Transverse colon (tissue), 4 donors: ENCODE measurements at regions not wholly inside any gene's neighbourhood (a gene's known extent, or its start where the extent isn't known, plus 50 kb on each side); places are given as distances from the start of the nearest gene placed in this dataset.
A peak's percentile ranks its signal among the peaks of the same experiment; 100 is the strongest.
"Not testable (repeated sequence)": the region's sequence is repeated elsewhere in the genome, so short reads cannot be mapped to it uniquely, and the experiment has no call there.

Experiments
- DNase-seq: peaks from one replicate; pipeline ENCODE4 v3.0.0-alpha.2; 2019
- H3K27ac ChIP-seq, 4 donors: fragments of 200-600 bp; sonication (generic); 2 replicates each; pipeline ENCODE4 v1.5.1; 2016 to 2018; ENCODE audit warnings: inconsistent platforms in 4 of 4
- H3K27me3 ChIP-seq: fragments of 200-600 bp; sonication (generic); 2 replicates; pipeline ENCODE4 v1.5.1; 2017; ENCODE audit warnings: inconsistent platforms
- H3K36me3 ChIP-seq, 4 donors: fragments of 200-600 bp; sonication (generic); 2 replicates each; pipeline ENCODE4 v1.5.1; 2017 to 2019; ENCODE audit warnings: inconsistent platforms in 4 of 4
- H3K4me1 ChIP-seq, 4 donors: fragments of 200-600 bp; sonication (generic); 2 replicates each; pipeline ENCODE4 v1.5.1; 2017 to 2020; ENCODE audit warnings: inconsistent platforms in 4 of 4
- H3K4me3 ChIP-seq, 4 donors: fragments of 200-600 bp; sonication (generic); 1 replicate in 1 of 4; 2 replicates in 3 of 4; pipeline versions ENCODE4 v1.5.1 to v1.6.1; 2017 to 2019; ENCODE audit warnings: inconsistent platforms in 4 of 4
- H3K9me3 ChIP-seq, 2 donors: fragments of 200-600 bp; sonication (generic); 2 replicates each; pipeline ENCODE4 v1.5.1; 2017 to 2019; ENCODE audit warnings: inconsistent platforms in 2 of 2
- CTCF ChIP-seq, 5 experiments: fragments of 200-600 bp in 3 of 5; fragments of 450-650 bp in 2 of 5; sonication (generic) in 3 of 5; IDR thresholded peaks; 1 replicate in 2 of 5; 2 replicates in 3 of 5; pipeline ENCODE4 v1.5.1; 2016 to 2017; ENCODE audit warnings: antibody characterized with exemption in 5 of 5, inconsistent platforms in 3 of 5, mild to moderate bottlenecking in 2 of 5, moderate library complexity in 1 of 5
- EP300 ChIP-seq: sonication (generic); formaldehyde crosslinking; IDR thresholded peaks from one replicate; pipeline ENCODE4 v1.6.1; 2017; ENCODE audit warnings: antibody characterized with exemption, low read depth
- POLR2A ChIP-seq: fragments of 450-650 bp; IDR thresholded peaks from one replicate; pipeline ENCODE4 v1.6.1; 2016; ENCODE audit warnings: antibody characterized with exemption, mild to moderate bottlenecking, moderate library complexity
- POLR2AphosphoS5 ChIP-seq, 3 donors: sonication (generic); formaldehyde crosslinking; IDR thresholded peaks; one replicate each; pipeline ENCODE4 v1.6.1; 2016; ENCODE audit warnings: antibody characterized with exemption in 3 of 3
- WGBS, 2 donors: methylation state at CpG; one replicate each; pipeline ENCODE4 v1.1.5; 2018; ENCODE audit warnings: low coverage in 1 of 2; 5-methylcytosine and 5-hydroxymethylcytosine counted together
- in situ Hi-C, 4 donors: fragments of 200-750 bp; cut with MboI; loops; one replicate each; pipeline versions ENCODE4 v1.15.0 to v1.15.1; 2017; ENCODE audit warnings: low sequenced_read_pairs in 3 of 4, low pct_ligation_motif_present in 1 of 4, low pct_unique_long_range_greater_than_20kb in 1 of 4
- intact Hi-C: fragments of 100-400 bp; cut with DNase I; formaldehyde crosslinking; loops from one replicate; pipeline ENCODE4 v1.15.1; 2023; ENCODE audit warnings: low total_unique reads

GRCh38 chr5:74974451-74975091, 77.8 kb downstream of the GCNT4 start:
- no peak overlapping the region for H3K27ac ChIP-seq
- no peaks in the 10 kb centered on the region for H3K9me3 ChIP-seq
- no peak overlapping the region for H3K4me3 ChIP-seq
- no peak for DNase-seq
- H3K36me3 ChIP-seq, result no peaks in the 10 kb centered on the region
- H3K4me1 ChIP-seq, result peaks cover 0 to 16% (median 2%) of the 10 kb centered on the region in 4 donors
- intact Hi-C loops, result no loop called here
- in situ Hi-C loops, result no loop called here
- WGBS, 2 donors, result 52 to 66% methylated on average over 2 to 4 of the region's 4 CpGs
- no peak for TF ChIP-seq POLR2A
- no peak for TF ChIP-seq POLR2AphosphoS5 (IDR thresholded peaks at IDR 0.05)
- no peak for TF ChIP-seq EP300
- TF ChIP-seq CTCF (IDR thresholded peaks at IDR 0.05), result no peak
- H3K27me3 ChIP-seq, result no peaks in the 10 kb centered on the region

GRCh38 chr5:74973694-74974093, 78.7 kb downstream of the GCNT4 start:
- Histone ChIP-seq H3K27ac (no peak overlapping the region), H3K9me3 (no peaks in the 10 kb centered on the region), H3K36me3 (no peaks in the 10 kb centered on the region), H3K4me3 (no peak overlapping the region), H3K27me3 (no peaks in the 10 kb centered on the region), H3K4me1 (peaks cover 0 to 25% (median 2%) of the 10 kb centered on the region in 4 donors)
- no peak for DNase-seq
- WGBS, 2 donors, result 79 to 100% methylated on average over 1 to 2 of the region's 2 CpGs
- TF ChIP-seq POLR2A (no peak), CTCF (IDR thresholded peaks at IDR 0.05) (no peak), POLR2AphosphoS5 (IDR thresholded peaks at IDR 0.05) (no peak), EP300 (no peak)
- in situ Hi-C loops (no loop called here), intact Hi-C loops (no loop called here)

GRCh38 chr5:74971947-74972460, 80.4 kb downstream of the GCNT4 start:
- Histone ChIP-seq H3K4me1 (peaks cover 0 to 31% (median 3%) of the 10 kb centered on the region in 4 donors), H3K27ac (no peak overlapping the region), H3K9me3 (no peaks in the 10 kb centered on the region), H3K27me3 (no peaks in the 10 kb centered on the region), H3K36me3 (no peaks in the 10 kb centered on the region), H3K4me3 (no peak overlapping the region)
- intact Hi-C loops (no loop called here), in situ Hi-C loops (no loop called here)
- no peak for TF ChIP-seq EP300
- no peak for TF ChIP-seq POLR2AphosphoS5 (IDR thresholded peaks at IDR 0.05)
- TF ChIP-seq CTCF (IDR thresholded peaks at IDR 0.05), result no peak
- no peak for TF ChIP-seq POLR2A
- WGBS, 2 donors, result 84 to 93% methylated on average over 3 of the region's 3 CpGs
- DNase-seq, result no peak

GRCh38 chr5:74970891-74971290, 81.5 kb downstream of the GCNT4 start:
- 28 to 45% methylated on average over 3 to 8 of the region's 8 CpGs for WGBS, 2 donors
- H3K4me3 ChIP-seq, result peak overlapping the region in 1 of 4 donors; percentile 18
- in situ Hi-C loops, H3K36me3 ChIP-seq, H3K9me3 ChIP-seq, H3K27me3 ChIP-seq, intact Hi-C loops: not testable (repeated sequence)
- peak; percentile 20 for DNase-seq
- peaks cover 0 to 40% (median 7%) of the 10 kb centered on the region in 4 donors for H3K4me1 ChIP-seq
- H3K27ac ChIP-seq, result peak overlapping the region; percentile 52 to 77 (median 69)

GRCh38 chr5:74969726-74970125, 82.6 kb downstream of the GCNT4 start:
- no peaks in the 10 kb centered on the region for H3K9me3 ChIP-seq
- H3K27me3 ChIP-seq, result no peaks in the 10 kb centered on the region
- H3K4me1 ChIP-seq, result peaks cover 0 to 42% (median 7%) of the 10 kb centered on the region in 4 donors
- in situ Hi-C loops (no loop called here), intact Hi-C loops (no loop called here)
- no peak overlapping the region for H3K4me3 ChIP-seq
- WGBS, 2 donors, result 20 to 56% methylated on average over 1 to 3 of the region's 3 CpGs
- peak overlapping the region in 2 of 4 donors; percentile 76 to 77 for H3K27ac ChIP-seq
- no peaks in the 10 kb centered on the region for H3K36me3 ChIP-seq
- no peak for DNase-seq
- TF ChIP-seq POLR2A, result no peak
- TF ChIP-seq CTCF (IDR thresholded peaks at IDR 0.05), result no peak
- no peak for TF ChIP-seq POLR2AphosphoS5 (IDR thresholded peaks at IDR 0.05)
- no peak for TF ChIP-seq EP300
